OCI-LY1 (cell line): ENCODE measurements at regions not wholly inside any gene's neighbourhood (a gene's known extent, or its start where the extent isn't known, plus 50 kb on each side); places are given as distances from the start of the nearest gene placed in this dataset.

Experiments
- EZH2 ChIP-seq: fragments of 200-600 bp; sonication (generic), shearing (Covaris generic); IDR thresholded peaks from 2 replicates; pipeline ENCODE4 v1.8.0; 2017; ENCODE audit warnings: borderline replicate concordance, mixed run types, mild to moderate bottlenecking, antibody characterized with exemption, low read length, moderate library complexity, mixed read lengths
- TF ChIP-seq, protein P1 (sequence below): fragments of 200-600 bp; sonication (generic), shearing (Covaris generic); IDR thresholded peaks from 2 replicates; pipeline ENCODE4 v1.5.1; 2017; ENCODE audit warnings: mild to moderate bottlenecking, antibody characterized with exemption, low read length, moderate library complexity, mixed read lengths

DNA sequence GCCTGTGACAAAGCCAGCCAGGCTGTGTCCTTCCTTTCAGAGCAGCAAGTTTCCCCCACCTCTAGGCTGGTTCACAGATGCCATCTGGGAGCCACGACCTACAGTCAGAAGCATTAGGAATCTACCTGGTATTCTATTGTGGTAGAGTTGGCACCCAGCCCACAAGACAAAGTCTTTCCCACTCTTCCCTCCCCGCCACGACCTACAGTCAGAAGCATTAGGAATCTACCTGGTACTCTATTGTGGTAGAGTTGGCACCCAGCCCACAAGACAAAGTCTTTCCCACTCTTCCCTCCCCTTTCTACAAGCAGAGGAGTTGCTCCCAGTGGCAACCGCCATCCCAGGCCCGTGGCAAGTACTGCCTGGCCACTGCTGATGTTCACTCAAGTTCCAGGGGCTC lies 157.8 kb upstream of the TNC start:
- TF ChIP-seq, protein P1, sequence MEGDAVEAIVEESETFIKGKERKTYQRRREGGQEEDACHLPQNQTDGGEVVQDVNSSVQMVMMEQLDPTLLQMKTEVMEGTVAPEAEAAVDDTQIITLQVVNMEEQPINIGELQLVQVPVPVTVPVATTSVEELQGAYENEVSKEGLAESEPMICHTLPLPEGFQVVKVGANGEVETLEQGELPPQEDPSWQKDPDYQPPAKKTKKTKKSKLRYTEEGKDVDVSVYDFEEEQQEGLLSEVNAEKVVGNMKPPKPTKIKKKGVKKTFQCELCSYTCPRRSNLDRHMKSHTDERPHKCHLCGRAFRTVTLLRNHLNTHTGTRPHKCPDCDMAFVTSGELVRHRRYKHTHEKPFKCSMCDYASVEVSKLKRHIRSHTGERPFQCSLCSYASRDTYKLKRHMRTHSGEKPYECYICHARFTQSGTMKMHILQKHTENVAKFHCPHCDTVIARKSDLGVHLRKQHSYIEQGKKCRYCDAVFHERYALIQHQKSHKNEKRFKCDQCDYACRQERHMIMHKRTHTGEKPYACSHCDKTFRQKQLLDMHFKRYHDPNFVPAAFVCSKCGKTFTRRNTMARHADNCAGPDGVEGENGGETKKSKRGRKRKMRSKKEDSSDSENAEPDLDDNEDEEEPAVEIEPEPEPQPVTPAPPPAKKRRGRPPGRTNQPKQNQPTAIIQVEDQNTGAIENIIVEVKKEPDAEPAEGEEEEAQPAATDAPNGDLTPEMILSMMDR: no peak
- TF ChIP-seq EZH2: no peak
